ENCODE measurements at regions not wholly inside any gene's neighbourhood (a gene's known extent, or its start where the extent isn't known, plus 50 kb on each side); places are given as distances from the start of the nearest gene placed in this dataset.

GRCh38 chr20:7332169-7332568, 564.7 kb downstream of the BMP2 start:
- no peak for DNase-seq
- Histone ChIP-seq H3K9me3 (no peaks in the 10 kb centered on the region), H3K9ac (ENCODE audit: low read depth in 2 of 2, low read length in 2 of 2) (no peak overlapping the region), H3K4me3 (no peak overlapping the region), H3K27me3 (no peaks in the 10 kb centered on the region), H3K36me3 (no peaks in the 10 kb centered on the region), H3K27ac (no peak overlapping the region), H3K4me1 (no peaks in the 10 kb centered on the region)
- no peak for TF ChIP-seq CTCF (IDR thresholded peaks at IDR 0.05)
- intact Hi-C loops (cut with DNase I) = loop anchor here (10.0 kb wide), 1 partner anchor 63 kb away; no protein-coding TSS in a partner anchor

- no peaks in the 10 kb centered on the region for H3K9me3 ChIP-seq
- no peak for DNase-seq
- no peak overlapping the region for H3K27ac ChIP-seq
- no peaks in the 10 kb centered on the region for H3K36me3 ChIP-seq
- no peak overlapping the region for H3K9ac ChIP-seq (ENCODE audit: low read depth in 2 of 2, low read length in 2 of 2)
- intact Hi-C loops (cut with DNase I) = loop anchor here (10.0 kb wide), 1 partner anchor 61 kb away; no protein-coding TSS in a partner anchor
- H3K4me1 ChIP-seq = no peaks in the 10 kb centered on the region
- H3K27me3 ChIP-seq = no peaks in the 10 kb centered on the region
- no peak overlapping the region for H3K4me3 ChIP-seq
- no peak for TF ChIP-seq CTCF (IDR thresholded peaks at IDR 0.05)
These were observed 566.4 kb downstream of the BMP2 start for GRCh38 chr20:7333841-7334240.

- Histone ChIP-seq H3K27ac (no peak overlapping the region), H3K4me1 (no peaks in the 10 kb centered on the region), H3K4me3 (no peak overlapping the region), H3K9ac (ENCODE audit: low read depth in 2 of 2, low read length in 2 of 2) (no peak overlapping the region), H3K9me3 (no peaks in the 10 kb centered on the region), H3K27me3 (no peaks in the 10 kb centered on the region), H3K36me3 (no peaks in the 10 kb centered on the region)
- no peak for DNase-seq
- TF ChIP-seq CTCF (IDR thresholded peaks at IDR 0.05) = no peak
- intact Hi-C loops (cut with DNase I) = no loop called here
These were observed 578.5 kb downstream of the BMP2 start for GRCh38 chr20:7346026-7346425.

GRCh38 chr20:7346562-7346961, 579.1 kb downstream of the BMP2 start:
- Histone ChIP-seq H3K9ac (ENCODE audit: low read depth in 2 of 2, low read length in 2 of 2) (no peak overlapping the region), H3K36me3 (no peaks in the 10 kb centered on the region), H3K27me3 (no peaks in the 10 kb centered on the region), H3K4me3 (no peak overlapping the region), H3K27ac (no peak overlapping the region), H3K4me1 (no peaks in the 10 kb centered on the region), H3K9me3 (no peaks in the 10 kb centered on the region)
- TF ChIP-seq CTCF (IDR thresholded peaks at IDR 0.05) = no peak
- no peak for DNase-seq
- intact Hi-C loops (cut with DNase I) = no loop called here

- no peak for TF ChIP-seq CTCF (IDR thresholded peaks at IDR 0.05)
- no peak overlapping the region for H3K9ac ChIP-seq (ENCODE audit: low read depth in 2 of 2, low read length in 2 of 2)
- no peaks in the 10 kb centered on the region for H3K9me3 ChIP-seq
- DNase-seq = no peak
- intact Hi-C loops (cut with DNase I) = no loop called here
- H3K36me3 ChIP-seq = no peaks in the 10 kb centered on the region
- H3K4me1 ChIP-seq = no peaks in the 10 kb centered on the region
- no peak overlapping the region for H3K27ac ChIP-seq
- no peaks in the 10 kb centered on the region for H3K27me3 ChIP-seq
- no peak overlapping the region for H3K4me3 ChIP-seq
These were observed 579.9 kb downstream of the BMP2 start for GRCh38 chr20:7347409-7347808.

GRCh38 chr20:7348253-7348652, 580.8 kb downstream of the BMP2 start:
- Histone ChIP-seq H3K4me3 (no peak overlapping the region), H3K9ac (ENCODE audit: low read depth in 2 of 2, low read length in 2 of 2) (no peak overlapping the region), H3K36me3 (no peaks in the 10 kb centered on the region), H3K27me3 (no peaks in the 10 kb centered on the region), H3K9me3 (no peaks in the 10 kb centered on the region), H3K4me1 (no peaks in the 10 kb centered on the region), H3K27ac (no peak overlapping the region)
- intact Hi-C loops (cut with DNase I) = no loop called here
- no peak for TF ChIP-seq CTCF (IDR thresholded peaks at IDR 0.05)
- DNase-seq = no peak

Measured in colonic mucosa (tissue), 4 donors.